ENCODE measurements at regions not wholly inside any gene's neighbourhood (a gene's known extent, or its start where the extent isn't known, plus 50 kb on each side); places are given as distances from the start of the nearest gene placed in this dataset.

GRCh38 chr14:81931828-81932227 lies 398.2 kb upstream of the SEL1L start:
- in situ Hi-C loops (cut with HindIII; ENCODE audit: low pct_unique_long_range_greater_than_20kb, low sequenced_read_pairs) = no loop called here

GRCh38 chr14:81936348-81936747 lies 402.7 kb upstream of the SEL1L start:
- H3K27me3 ChIP-seq (ENCODE audit: control insufficient read depth, insufficient read depth, low read length) = no peaks in the 10 kb centered on the region
- TF ChIP-seq SIN3A (IDR thresholded peaks at IDR 0.05; ENCODE audit: borderline replicate concordance, insufficient read depth, low read depth, low read length) (no peak), CTCF (IDR thresholded peaks at IDR 0.05) (no peak), REST (IDR thresholded peaks at IDR 0.05; ENCODE audit: insufficient read depth in 1 of 2, low read depth in 2 of 2, low read length in 1 of 2) (no peak)
- no peaks in the 10 kb centered on the region for H3K4me1 ChIP-seq (ENCODE audit: control insufficient read depth, insufficient read depth, low read length)
- no peaks in the 10 kb centered on the region for H3K9me3 ChIP-seq (ENCODE audit: control insufficient read depth, insufficient read depth, low read depth, low read length)
- POLR2A ChIA-PET = no interaction called here
- no TSS peak for BruUV-seq (replicated peaks)
- H3K36me3 ChIP-seq (ENCODE audit: control insufficient read depth, insufficient read depth, low read length) = no peaks in the 10 kb centered on the region
- no peak overlapping the region for H3K27ac ChIP-seq (ENCODE audit: low read length)
- no peak overlapping the region for H3K4me3 ChIP-seq (ENCODE audit: low read depth in 2 of 2, low read length in 2 of 2)
- DNase-seq (ENCODE audit: low read depth, low spot score) (no peak), ATAC-seq (no peak)
- in situ Hi-C loops (cut with HindIII; ENCODE audit: low pct_unique_long_range_greater_than_20kb, low sequenced_read_pairs) (no loop called here), intact Hi-C loops (cut with micrococcal nuclease; ENCODE audit: unreplicated experiment) (no loop called here)
- CTCF ChIA-PET = no interaction called here

More at GRCh38 chr14:81931828-81932227, 398.2 kb upstream of the SEL1L start:
- intact Hi-C loops (cut with micrococcal nuclease; ENCODE audit: unreplicated experiment) = no loop called here
- no peak overlapping the region for H3K27ac ChIP-seq (ENCODE audit: low read length)
- no peaks in the 10 kb centered on the region for H3K27me3 ChIP-seq (ENCODE audit: control insufficient read depth, insufficient read depth, low read length)
- ChIA-PET CTCF (no interaction called here), POLR2A (no interaction called here)
- no peaks in the 10 kb centered on the region for H3K36me3 ChIP-seq (ENCODE audit: control insufficient read depth, insufficient read depth, low read length)
- no TSS peak for BruUV-seq (replicated peaks)
- no peak overlapping the region for H3K4me3 ChIP-seq (ENCODE audit: low read depth in 2 of 2, low read length in 2 of 2)
- H3K9me3 ChIP-seq (ENCODE audit: control insufficient read depth, insufficient read depth, low read depth, low read length) = no peaks in the 10 kb centered on the region
- H3K4me1 ChIP-seq (ENCODE audit: control insufficient read depth, insufficient read depth, low read length) = no peaks in the 10 kb centered on the region
- TF ChIP-seq POLR2AphosphoS5 (IDR thresholded peaks at IDR 0.05; ENCODE audit: low read depth, low read length) = no peak
- no peak for TF ChIP-seq REST (IDR thresholded peaks at IDR 0.05; ENCODE audit: insufficient read depth in 1 of 2, low read depth in 2 of 2, low read length in 1 of 2)
- no peak for TF ChIP-seq CTCF (IDR thresholded peaks at IDR 0.05)
- TF ChIP-seq SIN3A (IDR thresholded peaks at IDR 0.05; ENCODE audit: borderline replicate concordance, insufficient read depth, low read depth, low read length) = no peak
- no peak for TF ChIP-seq TCF7L2 (IDR thresholded peaks at IDR 0.05; ENCODE audit: low read depth, low read length)
- ATAC-seq = no peak
- no peak for DNase-seq (ENCODE audit: low read depth, low spot score)
